Natural killer cell (primary cell): ENCODE measurements at regions not wholly inside any gene's neighbourhood (a gene's known extent, or its start where the extent isn't known, plus 50 kb on each side); places are given as distances from the start of the nearest gene placed in this dataset.

Experiments used
- ATAC-seq, 3 donors: fragments of 150-1000 bp in 2 of 3; fragments of 200-7000 bp in 1 of 3; cut with Tn5 transposase; 1 replicate in 1 of 3; 2 replicates in 2 of 3; pipeline ENCODE4 v1.10.0; 2021; ENCODE audit warnings: mild to moderate bottlenecking in 2 of 3, moderate library complexity in 2 of 3
- DNase-seq, 2 donors: peaks; one replicate each; pipeline versions ENCODE4 v3.0.0 to v3.0.0-alpha.2; 2013 to 2021; ENCODE audit warnings: mixed read lengths in 1 of 2
- H3K27ac ChIP-seq: one replicate; pipeline ENCODE4 v1.5.1; 2013; ENCODE audit warnings: mild to moderate bottlenecking, low read length
- H3K27me3 ChIP-seq: one replicate; pipeline ENCODE4 v1.6.1; 2013; ENCODE audit warnings: low read length; ENCODE audit not compliant: control insufficient read depth, insufficient read depth
- H3K36me3 ChIP-seq: one replicate; pipeline ENCODE4 v1.6.1; 2013; ENCODE audit warnings: low read length; ENCODE audit not compliant: control insufficient read depth, insufficient read depth
- H3K4me1 ChIP-seq: one replicate; pipeline ENCODE4 v1.6.1; 2013; ENCODE audit warnings: low read length; ENCODE audit not compliant: control insufficient read depth, insufficient read depth
- H3K4me3 ChIP-seq: one replicate; pipeline ENCODE4 v1.5.1; 2013; ENCODE audit warnings: low read length
- H3K9me3 ChIP-seq: one replicate; pipeline ENCODE4 v1.6.1; 2013; ENCODE audit warnings: low read length; ENCODE audit not compliant: control insufficient read depth, insufficient read depth
- H3K27ac Mint-ChIP-seq, 2 donors: one replicate each; pipeline ENCODE4 v1.8.0; 2022; ENCODE audit warnings: mild to moderate bottlenecking in 2 of 2, mixed read lengths in 2 of 2, moderate library complexity in 1 of 2
- H3K27me3 Mint-ChIP-seq, 2 donors: one replicate each; pipeline ENCODE4 v1.8.0; 2022; ENCODE audit warnings: low read depth in 2 of 2, mixed read lengths in 2 of 2
- H3K36me3 Mint-ChIP-seq: one replicate; pipeline ENCODE4 v1.8.0; 2022; ENCODE audit warnings: mixed read lengths
- H3K4me1 Mint-ChIP-seq, 2 donors: one replicate each; pipeline ENCODE4 v1.8.0; 2022; ENCODE audit warnings: mixed read lengths in 2 of 2
- H3K4me3 Mint-ChIP-seq: one replicate; pipeline ENCODE4 v1.8.0; 2022; ENCODE audit warnings: mild to moderate bottlenecking, moderate library complexity, mixed read lengths
- H3K9me3 Mint-ChIP-seq, 2 donors: one replicate each; pipeline ENCODE4 v1.8.0; 2022; ENCODE audit warnings: mixed read lengths in 2 of 2
- WGBS: methylation state at CpG from one replicate; pipeline ENCODE4 v1.1.7; 2013; ENCODE audit warnings: missing lambda C conversion rate; ENCODE audit not compliant: insufficient coverage; 5-methylcytosine and 5-hydroxymethylcytosine counted together
- intact Hi-C: fragments of 100-400 bp; cut with micrococcal nuclease; formaldehyde crosslinking; loops from one replicate; pipeline ENCODE4 v1.14.2; 2022
- TF ChIP-seq, protein P1 (sequence below): fragments of 200-600 bp; IDR thresholded peaks from one replicate; pipeline ENCODE4 v1.8.0; 2022; ENCODE audit warnings: antibody characterized with exemption

DNA sequence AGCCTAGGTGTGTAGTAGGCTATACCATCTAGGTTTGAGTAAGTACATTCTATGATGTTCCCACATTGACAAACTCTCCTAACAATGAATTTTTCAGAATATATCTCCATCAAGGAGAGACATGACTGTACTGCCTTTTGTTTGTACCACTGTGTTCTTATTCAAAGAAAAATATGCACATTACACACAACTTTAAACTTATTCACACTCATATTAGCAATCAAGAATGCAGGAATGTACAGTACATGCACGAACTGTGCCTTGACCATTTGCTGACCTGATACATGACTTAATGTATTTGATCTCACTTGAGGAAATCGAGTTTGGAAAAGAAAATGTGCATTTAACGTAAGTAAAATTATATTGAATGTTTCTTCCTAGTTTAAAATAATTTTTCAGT, 525.1 kb upstream of the AGA start:
- no peak for ATAC-seq
- Mint-ChIP-seq H3K4me1 (no peaks in the 10 kb centered on the region), H3K27ac (no peak overlapping the region), H3K9me3 (peaks cover 7 to 12% of the 10 kb centered on the region in 2 donors), H3K27me3 (no peaks in the 10 kb centered on the region), H3K4me3 (no peak overlapping the region), H3K36me3 (no peaks in the 10 kb centered on the region)
- DNase-seq, result no peak
- 83% methylated on average over 1 of the region's 3 CpGs for WGBS
- Histone ChIP-seq H3K27me3 (no peaks in the 10 kb centered on the region), H3K27ac (no peak overlapping the region), H3K4me1 (no peaks in the 10 kb centered on the region), H3K9me3 (no peaks in the 10 kb centered on the region), H3K36me3 (no peaks in the 10 kb centered on the region), H3K4me3 (no peak overlapping the region)
- intact Hi-C loops, result no loop called here
- TF ChIP-seq, protein P1, sequence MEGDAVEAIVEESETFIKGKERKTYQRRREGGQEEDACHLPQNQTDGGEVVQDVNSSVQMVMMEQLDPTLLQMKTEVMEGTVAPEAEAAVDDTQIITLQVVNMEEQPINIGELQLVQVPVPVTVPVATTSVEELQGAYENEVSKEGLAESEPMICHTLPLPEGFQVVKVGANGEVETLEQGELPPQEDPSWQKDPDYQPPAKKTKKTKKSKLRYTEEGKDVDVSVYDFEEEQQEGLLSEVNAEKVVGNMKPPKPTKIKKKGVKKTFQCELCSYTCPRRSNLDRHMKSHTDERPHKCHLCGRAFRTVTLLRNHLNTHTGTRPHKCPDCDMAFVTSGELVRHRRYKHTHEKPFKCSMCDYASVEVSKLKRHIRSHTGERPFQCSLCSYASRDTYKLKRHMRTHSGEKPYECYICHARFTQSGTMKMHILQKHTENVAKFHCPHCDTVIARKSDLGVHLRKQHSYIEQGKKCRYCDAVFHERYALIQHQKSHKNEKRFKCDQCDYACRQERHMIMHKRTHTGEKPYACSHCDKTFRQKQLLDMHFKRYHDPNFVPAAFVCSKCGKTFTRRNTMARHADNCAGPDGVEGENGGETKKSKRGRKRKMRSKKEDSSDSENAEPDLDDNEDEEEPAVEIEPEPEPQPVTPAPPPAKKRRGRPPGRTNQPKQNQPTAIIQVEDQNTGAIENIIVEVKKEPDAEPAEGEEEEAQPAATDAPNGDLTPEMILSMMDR, result no peak

DNA sequence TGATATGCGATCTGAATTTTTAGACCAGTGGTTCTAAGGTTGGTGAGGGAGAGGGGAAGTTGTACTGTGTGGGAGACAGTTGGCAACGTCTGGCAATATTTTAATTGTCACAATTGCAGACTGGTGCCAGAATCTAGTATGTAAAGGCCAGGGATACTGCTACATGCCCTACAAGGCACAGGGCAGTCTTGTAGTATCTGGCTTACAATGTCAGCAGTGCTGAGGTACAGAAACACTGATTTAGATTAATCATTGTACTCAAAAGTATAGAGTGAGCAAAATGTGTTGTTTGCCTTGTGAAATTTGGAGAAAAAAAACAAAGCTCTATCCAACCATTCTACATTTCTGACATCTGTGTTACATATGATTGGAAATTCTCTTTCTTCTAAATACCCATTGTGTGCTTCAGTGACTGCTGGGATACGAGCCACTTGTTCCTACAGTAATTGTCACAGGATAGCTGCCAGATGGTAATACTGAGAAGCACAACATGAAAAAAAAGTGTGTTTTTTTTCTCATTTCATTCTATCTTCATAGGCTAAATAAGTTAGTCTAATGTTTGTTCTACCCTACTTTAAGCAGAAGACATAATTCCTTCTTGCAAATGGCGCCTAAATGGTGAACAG, 526.7 kb upstream of the AGA start:
- Mint-ChIP-seq H3K9me3 (peaks cover 9 to 12% of the 10 kb centered on the region in 2 donors), H3K27ac (no peak overlapping the region), H3K4me3 (no peak overlapping the region), H3K4me1 (no peaks in the 10 kb centered on the region), H3K36me3 (no peaks in the 10 kb centered on the region), H3K27me3 (no peaks in the 10 kb centered on the region)
- intact Hi-C loops, result no loop called here
- no peaks in the 10 kb centered on the region for H3K27me3 ChIP-seq
- DNase-seq, result no peak
- no peak overlapping the region for H3K4me3 ChIP-seq
- no peak for ATAC-seq
- H3K36me3 ChIP-seq, result no peaks in the 10 kb centered on the region
- no peaks in the 10 kb centered on the region for H3K9me3 ChIP-seq
- no peaks in the 10 kb centered on the region for H3K4me1 ChIP-seq
- WGBS, result 72% methylated on average over 3 of the region's 4 CpGs
- H3K27ac ChIP-seq, result no peak overlapping the region
- TF ChIP-seq, protein P1, result no peak

DNA sequence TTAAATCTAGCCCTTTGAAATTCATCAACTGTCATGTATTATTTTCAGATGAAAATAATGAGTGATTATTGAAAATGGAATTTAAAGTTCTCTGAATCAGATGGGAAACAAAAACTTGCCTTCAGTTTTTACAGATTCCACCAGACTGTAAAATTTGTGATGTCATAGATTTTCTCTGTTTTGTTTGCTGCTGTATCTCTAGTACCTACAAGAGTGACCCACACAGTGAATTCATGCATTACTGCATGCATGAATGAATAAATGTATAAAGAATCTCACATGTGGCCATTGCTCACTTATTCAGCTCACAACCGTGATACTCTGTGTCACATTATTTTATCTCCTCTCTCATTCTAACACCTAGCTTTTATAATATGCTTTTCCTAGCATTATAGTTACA, 532.2 kb upstream of the AGA start:
- Mint-ChIP-seq H3K27ac (no peak overlapping the region), H3K27me3 (no peaks in the 10 kb centered on the region), H3K9me3 (peaks cover 6 to 10% of the 10 kb centered on the region in 2 donors), H3K4me3 (no peak overlapping the region), H3K4me1 (no peaks in the 10 kb centered on the region), H3K36me3 (no peaks in the 10 kb centered on the region)
- ATAC-seq, result no peak
- intact Hi-C loops, result no loop called here
- H3K4me1 ChIP-seq, result no peaks in the 10 kb centered on the region
- no peaks in the 10 kb centered on the region for H3K36me3 ChIP-seq
- H3K4me3 ChIP-seq, result no peak overlapping the region
- WGBS, result no CpG with 5 or more reads among the region's 1 CpG
- no peak for DNase-seq
- H3K27me3 ChIP-seq, result no peaks in the 10 kb centered on the region
- no peaks in the 10 kb centered on the region for H3K9me3 ChIP-seq
- H3K27ac ChIP-seq, result no peak overlapping the region
- TF ChIP-seq, protein P1, result no peak

DNA sequence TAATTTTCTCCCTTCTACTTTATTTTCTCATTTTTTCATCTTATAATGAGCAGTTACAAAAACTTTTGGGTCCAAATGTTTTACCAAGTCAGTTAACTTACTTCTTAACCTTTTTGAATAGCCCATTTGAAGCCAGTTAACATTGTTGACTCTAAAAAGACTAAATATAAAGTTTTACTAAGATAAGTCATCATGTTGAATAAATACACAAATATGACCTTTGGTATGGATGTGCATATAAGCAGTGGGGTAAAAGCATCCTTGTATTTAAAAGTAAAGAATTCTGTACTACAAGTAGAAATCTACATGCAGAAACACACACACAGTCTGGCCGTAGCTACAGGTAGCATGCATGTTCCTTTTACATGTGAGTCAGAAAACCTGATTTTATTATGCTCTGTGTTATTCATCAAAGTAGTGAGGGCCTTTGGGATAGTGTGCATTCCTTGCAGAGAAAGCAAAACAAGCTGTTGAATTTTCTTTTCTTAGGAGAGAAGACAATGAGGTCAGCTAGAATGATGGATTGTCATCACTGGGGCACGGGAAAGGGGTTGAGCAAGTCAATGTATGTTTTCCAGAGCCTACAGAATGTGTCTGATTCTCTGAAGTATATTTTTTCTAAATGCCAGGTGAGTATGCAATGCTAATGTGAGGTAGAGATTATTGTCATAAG, 533.2 kb upstream of the AGA start:
- Mint-ChIP-seq H3K36me3 (no peaks in the 10 kb centered on the region), H3K27me3 (no peaks in the 10 kb centered on the region), H3K27ac (no peak overlapping the region), H3K4me3 (no peak overlapping the region), H3K4me1 (no peaks in the 10 kb centered on the region), H3K9me3 (peaks cover 8 to 10% of the 10 kb centered on the region in 2 donors)
- H3K27ac ChIP-seq, result no peak overlapping the region
- no peaks in the 10 kb centered on the region for H3K36me3 ChIP-seq
- intact Hi-C loops, result no loop called here
- 74% methylated on average over 2 of the region's 2 CpGs for WGBS
- no peaks in the 10 kb centered on the region for H3K27me3 ChIP-seq
- no peaks in the 10 kb centered on the region for H3K4me1 ChIP-seq
- no peak overlapping the region for H3K4me3 ChIP-seq
- no peaks in the 10 kb centered on the region for H3K9me3 ChIP-seq
- DNase-seq (no peak), ATAC-seq (no peak)
- TF ChIP-seq, protein P1, result no peak
